Fibroblast of villous mesenchyme (primary cell): ENCODE measurements at regions not wholly inside any gene's neighbourhood (a gene's known extent, or its start where the extent isn't known, plus 50 kb on each side); places are given as distances from the start of the nearest gene placed in this dataset.

Source experiments
- DNase-seq: peaks from one replicate; pipeline ENCODE4 v3.0.0-alpha.2; 2010; ENCODE audit warnings: low read depth
- H3K4me3 ChIP-seq: 2 replicates; pipeline ENCODE4 v1.5.1; 2011; ENCODE audit warnings: low read depth, mild to moderate bottlenecking, low read length
- TF ChIP-seq, protein P1 (sequence below): IDR thresholded peaks from 2 replicates; pipeline ENCODE4 v1.5.1; 2012; ENCODE audit warnings: low read depth, mild to moderate bottlenecking, low read length; ENCODE audit not compliant: insufficient read depth

DNA sequence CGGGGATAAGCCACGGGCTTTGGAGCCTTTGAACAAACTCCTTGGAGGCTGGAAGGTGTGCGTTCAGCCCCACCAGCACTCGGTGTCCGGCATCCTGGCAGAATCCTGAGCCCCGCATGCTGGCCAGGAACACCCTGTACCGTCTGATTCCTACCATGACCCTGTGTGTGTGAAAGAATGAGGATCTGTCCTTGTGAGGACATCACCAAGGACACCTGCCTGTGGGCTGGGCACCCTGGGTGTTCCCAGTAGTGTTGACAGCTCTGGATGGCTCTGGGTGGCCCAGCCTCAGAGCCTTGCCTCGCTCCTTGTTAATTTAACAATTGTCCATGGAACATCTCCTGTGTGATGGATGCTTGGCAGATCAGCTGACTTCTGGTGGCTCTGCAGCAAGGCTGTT, 234.3 kb downstream of the QKI start:
- TF ChIP-seq, protein P1, sequence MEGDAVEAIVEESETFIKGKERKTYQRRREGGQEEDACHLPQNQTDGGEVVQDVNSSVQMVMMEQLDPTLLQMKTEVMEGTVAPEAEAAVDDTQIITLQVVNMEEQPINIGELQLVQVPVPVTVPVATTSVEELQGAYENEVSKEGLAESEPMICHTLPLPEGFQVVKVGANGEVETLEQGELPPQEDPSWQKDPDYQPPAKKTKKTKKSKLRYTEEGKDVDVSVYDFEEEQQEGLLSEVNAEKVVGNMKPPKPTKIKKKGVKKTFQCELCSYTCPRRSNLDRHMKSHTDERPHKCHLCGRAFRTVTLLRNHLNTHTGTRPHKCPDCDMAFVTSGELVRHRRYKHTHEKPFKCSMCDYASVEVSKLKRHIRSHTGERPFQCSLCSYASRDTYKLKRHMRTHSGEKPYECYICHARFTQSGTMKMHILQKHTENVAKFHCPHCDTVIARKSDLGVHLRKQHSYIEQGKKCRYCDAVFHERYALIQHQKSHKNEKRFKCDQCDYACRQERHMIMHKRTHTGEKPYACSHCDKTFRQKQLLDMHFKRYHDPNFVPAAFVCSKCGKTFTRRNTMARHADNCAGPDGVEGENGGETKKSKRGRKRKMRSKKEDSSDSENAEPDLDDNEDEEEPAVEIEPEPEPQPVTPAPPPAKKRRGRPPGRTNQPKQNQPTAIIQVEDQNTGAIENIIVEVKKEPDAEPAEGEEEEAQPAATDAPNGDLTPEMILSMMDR = no peak
- no peak overlapping the region for H3K4me3 ChIP-seq
- no peak for DNase-seq

GRCh38 chr6:163647624-163648023, 233.1 kb downstream of the QKI start:
- no peak for DNase-seq
- TF ChIP-seq, protein P1 = no peak
- H3K4me3 ChIP-seq = no peak overlapping the region

- TF ChIP-seq, protein P1 = no peak
Measured at GRCh38 chr6:163646866-163647265, 232.3 kb downstream of the QKI start.

DNA sequence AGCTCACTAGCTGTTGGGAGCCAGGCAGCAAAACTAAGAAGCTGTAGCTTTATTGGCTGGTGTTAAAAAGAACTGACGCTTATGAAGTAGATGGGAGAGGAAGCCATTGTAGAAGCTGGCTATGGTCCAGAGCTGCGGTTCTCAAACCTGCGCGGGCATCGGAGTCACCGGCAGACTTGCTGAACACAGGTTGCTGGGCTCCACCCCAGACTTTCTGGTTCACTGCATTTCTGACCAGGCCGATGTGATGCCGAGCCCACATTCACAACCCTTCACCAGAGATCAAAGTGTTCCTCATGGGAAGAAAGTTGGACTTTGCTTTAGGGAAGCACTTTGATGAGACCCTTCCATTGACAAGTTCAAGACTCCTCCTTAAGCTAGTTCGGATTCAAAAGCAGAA, 231.6 kb downstream of the QKI start:
- DNase-seq = no peak
- H3K4me3 ChIP-seq = no peak overlapping the region
- TF ChIP-seq, protein P1 = no peak

More at GRCh38 chr6:163646866-163647265, 232.3 kb downstream of the QKI start:
- no peak for DNase-seq
- H3K4me3 ChIP-seq = no peak overlapping the region

GRCh38 chr6:163645560-163645959, 231.0 kb downstream of the QKI start:
- TF ChIP-seq, protein P1 = no peak
- DNase-seq = no peak
- H3K4me3 ChIP-seq = no peak overlapping the region

- no peak overlapping the region for H3K4me3 ChIP-seq
- DNase-seq = no peak
- TF ChIP-seq, protein P1 = no peak
Measured at GRCh38 chr6:163643866-163644265, 229.3 kb downstream of the QKI start.

DNA sequence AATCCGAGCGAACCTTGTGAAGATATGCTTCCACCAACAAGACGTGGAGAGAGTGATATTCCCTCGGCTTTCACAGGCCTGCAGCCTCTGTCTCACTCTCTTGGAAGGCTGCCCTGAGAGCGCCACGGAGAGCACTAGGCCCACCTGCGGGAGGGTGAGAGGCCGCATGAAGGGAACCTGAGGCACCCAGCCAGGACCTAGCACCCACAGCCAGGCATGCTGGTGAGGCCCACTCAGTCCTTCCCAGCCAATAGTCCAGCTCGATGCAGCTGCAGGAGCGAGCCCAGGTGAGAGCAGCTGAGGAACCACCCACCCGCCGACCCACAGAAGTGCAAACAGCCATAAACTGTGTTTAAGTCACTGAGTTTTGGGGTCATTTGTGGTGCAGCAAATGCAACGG, 227.2 kb downstream of the QKI start:
- no peak for DNase-seq
- TF ChIP-seq, protein P1 = no peak
- no peak overlapping the region for H3K4me3 ChIP-seq
